Umbilical cord (tissue), 1 donor: ENCODE measurements at regions not wholly inside any gene's neighbourhood (a gene's known extent, or its start where the extent isn't known, plus 50 kb on each side); places are given as distances from the start of the nearest gene placed in this dataset.
"Not testable (repeated sequence)": the region's sequence is repeated elsewhere in the genome, so short reads cannot be mapped to it uniquely, and the experiment has no call there.

Source experiments
- DNase-seq: peaks from one replicate; pipeline ENCODE4 v3.0.0-alpha.2; 2015; ENCODE audit warnings: low spot score

DNA sequence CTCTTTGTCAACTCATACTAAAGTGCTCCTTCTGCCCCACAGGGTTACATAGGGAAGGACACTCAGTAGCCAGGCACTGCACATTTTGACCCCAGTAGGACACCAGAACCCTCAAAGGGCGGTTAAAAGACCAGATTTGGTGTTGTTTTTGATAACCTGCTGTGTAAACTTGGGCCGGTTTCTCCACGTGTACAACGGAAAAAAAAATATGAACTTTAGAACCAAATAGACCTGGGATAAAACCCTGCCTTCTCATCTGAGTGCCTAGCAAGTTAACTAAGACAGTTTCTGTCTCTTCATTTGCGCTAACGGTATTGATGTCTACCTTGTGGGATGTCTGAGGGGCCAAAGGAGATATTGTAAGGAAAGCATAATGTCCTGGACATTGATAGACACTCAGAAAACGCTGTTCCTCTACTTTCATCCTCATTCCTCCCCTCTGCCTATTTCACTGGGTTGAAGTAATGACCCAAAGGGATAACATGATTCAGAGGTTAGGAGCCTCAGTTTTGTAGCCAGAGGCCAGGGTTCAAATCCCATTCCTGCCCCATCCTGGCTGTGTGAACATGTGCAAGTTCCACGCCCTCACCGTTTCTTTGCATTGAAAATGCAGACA lies 155.9 kb upstream of the LPP start:
- no peak for DNase-seq

DNA sequence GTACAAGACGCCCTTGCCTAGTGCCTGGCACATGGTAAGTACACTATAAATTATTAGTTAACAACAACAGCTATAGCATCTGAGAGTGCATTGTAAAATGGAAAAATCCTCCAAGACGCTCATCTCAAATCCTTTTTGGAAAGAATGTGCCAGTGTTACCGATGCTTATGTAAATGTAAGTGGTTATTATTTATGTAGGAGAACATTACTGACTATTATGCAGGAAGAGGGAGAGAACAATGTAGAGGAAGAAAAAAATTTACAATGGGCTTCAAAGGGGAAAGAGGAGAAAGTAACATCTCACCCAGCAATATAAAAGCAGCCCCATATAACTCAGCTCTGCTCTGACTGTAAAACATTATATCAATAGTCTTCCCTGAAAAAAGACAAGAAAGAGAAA lies 155.3 kb upstream of the LPP start:
- no peak for DNase-seq

DNA sequence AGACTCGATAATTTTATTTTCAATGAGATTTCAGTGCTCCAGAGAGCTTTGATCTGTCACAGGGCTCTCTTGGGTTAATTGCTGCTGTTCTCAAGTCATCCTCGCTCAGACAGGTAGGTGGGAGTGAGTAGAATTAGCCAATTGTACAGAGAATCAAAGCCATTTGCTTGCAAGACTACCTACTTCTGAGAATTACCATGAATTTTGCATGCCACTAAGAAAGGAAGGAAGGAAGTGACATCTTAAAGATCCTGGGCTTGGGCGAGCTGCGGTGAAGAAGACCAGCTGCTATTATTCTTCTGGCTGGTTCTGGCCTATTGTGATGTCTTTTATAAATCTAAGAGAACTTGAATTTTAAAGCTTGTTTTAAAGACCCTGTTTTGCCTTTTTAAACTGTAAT lies 154.1 kb upstream of the LPP start:
- DNase-seq: no peak

DNA sequence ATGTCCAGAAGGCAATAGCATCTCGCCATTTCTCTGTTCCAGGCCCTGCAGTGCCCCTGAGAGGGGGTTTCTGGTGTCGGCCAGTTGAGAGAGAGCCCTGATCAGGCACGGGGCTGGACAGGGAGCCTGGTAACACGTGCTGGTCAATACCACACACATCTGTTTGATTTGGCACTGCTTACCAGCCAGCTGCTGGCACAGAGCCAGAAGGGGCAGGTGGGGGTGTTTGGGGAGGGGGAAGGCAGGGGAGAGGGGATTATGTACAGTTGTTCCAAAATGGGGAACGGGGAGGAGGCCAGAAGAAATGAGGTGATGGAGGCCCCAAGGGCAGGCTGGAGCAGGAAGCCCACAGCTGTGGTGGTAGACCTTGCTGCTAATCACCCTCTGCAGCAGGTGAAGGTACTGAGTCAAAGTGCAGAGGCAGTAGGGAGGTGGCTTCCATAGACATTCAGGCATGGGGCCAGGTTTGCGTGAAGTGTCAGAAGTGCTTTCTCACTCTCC lies 153.5 kb upstream of the LPP start:
- DNase-seq: no peak

DNA sequence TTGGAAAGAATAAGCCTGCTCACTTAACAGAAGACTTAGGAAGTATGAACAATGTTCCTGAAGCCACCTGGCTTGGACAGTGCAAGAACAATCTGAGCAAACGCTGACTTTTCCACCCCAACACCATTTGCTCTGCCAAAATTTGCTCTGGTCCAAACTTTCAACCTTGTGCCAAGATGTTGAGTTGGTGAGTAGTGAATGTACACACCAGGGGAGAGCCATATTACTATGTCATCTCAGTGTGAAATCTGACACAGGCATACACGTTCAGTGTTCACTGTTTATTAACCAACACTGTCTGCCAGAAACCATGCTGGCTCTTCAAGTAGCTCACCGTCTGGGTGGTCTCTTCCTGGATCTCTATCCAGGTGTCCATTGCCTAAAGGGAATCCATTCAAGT lies 152.9 kb upstream of the LPP start:
- DNase-seq: no peak

DNA sequence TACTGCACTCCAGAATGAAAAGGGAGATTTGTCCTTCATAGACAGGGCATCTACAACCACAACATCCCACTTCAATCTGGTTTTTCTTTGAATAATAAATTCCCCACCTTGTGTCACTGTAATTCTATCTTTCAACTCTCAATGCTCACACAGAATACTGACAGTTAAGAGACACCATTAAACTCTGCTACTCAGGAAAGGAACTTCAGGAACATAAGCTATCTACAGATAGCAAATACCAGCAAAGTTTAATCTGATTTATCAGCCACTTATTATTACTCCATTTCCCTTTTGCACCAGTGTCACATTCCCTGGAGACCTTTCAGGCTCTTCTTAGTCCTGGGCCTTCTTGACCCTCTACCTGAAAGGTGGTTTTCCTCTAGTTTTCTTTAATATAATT lies 152.0 kb upstream of the LPP start:
- DNase-seq: no peak

DNA sequence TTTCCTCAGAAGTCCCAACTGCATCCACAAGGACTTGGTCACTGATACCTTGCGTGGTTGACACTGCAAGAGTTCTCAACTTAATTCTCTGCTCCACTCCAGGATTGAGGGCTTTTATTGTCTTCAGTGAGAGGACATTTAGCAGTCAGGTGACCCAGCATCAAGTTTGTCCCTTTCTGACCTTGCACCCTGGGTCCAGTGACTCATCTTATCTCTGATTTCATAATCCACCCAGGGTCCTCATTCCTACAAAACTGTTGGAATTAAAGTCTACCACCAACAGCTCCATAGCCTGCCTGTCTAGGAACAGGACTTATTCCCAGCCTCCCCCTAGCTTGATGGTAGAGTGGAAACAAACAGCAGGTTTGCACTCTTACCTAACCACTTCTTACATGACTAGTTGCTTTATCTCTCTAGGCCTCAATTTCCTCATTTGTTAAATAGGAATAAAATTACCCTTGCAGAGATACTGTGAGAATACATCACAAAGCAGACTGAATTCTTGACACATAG lies 151.3 kb upstream of the LPP start:
- DNase-seq: no peak

DNA sequence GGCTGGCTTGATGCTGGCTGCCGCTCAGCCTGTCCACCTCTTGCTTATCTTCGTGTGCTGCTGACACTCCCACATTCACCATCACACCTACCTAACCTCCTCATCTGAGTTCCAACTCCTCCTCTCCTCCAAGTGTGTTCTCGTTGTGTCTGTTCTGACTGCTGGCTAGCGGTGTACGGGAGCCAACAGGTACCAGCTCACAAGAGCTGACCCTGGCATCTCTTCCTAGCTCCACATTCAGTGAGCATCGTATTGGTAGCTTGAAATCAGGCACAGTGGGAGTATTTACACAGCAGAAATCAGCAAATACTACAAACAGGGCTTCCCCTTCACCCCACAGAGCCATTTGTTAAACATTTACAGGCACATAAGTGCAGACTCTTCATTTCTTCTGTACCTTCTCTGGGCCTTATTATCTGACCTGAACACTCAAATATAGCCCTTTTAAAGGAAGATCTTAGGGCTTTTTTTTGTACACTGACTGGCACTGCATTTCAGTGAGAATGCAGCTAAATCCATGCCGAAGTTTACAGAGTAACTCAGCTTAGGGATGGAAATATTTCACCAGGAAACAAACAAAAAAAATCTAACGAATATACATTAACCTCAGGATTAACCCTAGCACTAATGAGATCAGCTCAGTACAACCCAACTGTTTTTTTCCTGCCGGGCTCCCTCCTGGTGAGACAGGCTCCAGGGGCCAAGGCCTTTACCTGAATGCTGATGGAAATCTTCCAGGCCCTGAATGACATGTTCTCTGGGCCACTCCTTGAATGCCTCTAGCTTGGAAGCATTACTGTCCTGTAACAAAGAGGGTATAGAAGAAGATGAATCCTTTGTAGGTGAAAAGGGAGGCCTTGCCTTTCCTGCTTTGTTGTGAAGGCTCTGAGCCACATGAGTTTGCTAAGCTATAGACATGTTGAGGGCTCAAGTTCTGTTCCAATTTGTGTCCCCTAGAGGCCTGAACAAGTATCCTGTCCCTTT lies 150.5 kb upstream of the LPP start:
- no peak for DNase-seq

DNA sequence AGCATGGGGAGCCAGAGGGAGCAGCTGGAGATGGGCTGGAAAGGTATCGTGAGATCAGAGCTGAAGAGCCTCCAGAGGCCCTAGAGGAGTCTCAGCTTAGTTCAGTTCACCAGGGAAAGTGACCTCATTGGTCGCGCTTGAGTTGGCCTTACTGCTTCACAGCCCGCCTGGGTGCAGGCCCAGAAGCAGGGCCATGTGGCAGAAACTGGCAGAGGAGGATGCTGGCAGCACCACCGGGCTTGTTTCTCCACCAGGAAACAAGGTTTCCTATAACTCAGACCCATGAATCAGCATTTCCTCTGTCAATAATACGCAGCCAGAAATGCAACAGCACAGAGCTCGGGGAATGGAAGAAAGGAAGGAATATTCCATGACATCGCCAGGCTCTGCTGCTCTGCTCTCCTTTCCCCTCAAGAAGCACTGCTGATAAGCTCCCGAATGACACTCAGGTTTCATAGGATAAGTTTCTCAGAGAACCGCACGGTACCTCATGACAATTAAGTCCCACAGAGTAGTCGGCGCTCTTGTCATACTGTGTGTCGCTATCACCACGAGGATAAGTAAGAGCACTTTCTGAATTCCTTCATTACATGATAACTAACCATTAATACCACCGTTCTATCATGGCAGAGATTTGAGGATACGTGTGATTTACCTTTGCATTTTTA lies 147.1 kb upstream of the LPP start:
- no peak for DNase-seq

DNA sequence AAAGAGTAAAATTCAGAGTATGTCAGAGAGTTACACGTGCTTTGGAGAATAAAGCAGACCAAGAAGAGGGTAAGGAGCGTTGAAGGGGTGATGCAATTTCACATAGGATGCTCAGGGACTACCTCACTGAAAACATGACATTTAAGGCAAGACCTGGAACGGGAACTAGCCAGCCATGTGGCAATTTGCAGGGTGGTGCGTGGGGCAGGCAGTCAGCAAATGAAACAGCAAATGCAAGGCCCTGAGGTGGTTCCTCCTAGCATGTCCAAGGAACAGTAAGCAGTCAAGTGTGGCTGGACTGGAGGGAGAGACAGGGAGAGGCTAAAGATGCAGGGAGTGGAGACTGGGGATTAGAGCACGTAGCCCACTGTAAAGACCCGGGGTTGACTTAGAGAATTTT lies 146.1 kb upstream of the LPP start:
- DNase-seq: no peak

DNA sequence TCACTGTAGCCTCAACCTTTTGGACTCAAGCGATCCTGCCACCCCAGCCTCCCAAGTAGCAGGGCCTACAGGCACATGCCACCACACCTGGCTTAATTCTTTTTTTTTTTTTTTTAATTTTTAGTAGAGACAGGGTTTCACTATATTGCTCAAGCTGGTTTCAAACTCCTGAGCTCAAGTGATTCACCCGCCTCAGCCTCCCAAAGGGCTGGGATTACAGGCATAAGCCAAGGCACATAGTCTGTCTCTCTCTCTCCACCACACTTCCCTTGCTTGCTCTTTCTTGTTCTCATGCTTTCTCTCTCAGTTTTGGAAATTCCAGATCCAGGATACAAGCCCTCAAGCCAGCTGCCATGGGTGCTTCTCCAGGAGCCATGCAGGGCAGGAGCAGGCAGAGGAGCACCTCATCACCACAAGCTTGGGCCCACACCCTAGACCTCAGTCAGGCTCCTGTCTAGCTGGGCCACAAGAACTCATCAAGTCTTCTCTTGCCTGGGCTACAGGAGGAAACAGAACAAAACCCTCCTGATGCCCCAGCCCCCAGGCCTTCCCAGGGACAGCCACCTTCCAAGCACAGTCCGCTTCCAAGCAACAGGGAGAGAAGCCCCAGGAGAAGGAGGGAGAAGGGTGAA lies 145.3 kb upstream of the LPP start:
- no peak for DNase-seq

DNA sequence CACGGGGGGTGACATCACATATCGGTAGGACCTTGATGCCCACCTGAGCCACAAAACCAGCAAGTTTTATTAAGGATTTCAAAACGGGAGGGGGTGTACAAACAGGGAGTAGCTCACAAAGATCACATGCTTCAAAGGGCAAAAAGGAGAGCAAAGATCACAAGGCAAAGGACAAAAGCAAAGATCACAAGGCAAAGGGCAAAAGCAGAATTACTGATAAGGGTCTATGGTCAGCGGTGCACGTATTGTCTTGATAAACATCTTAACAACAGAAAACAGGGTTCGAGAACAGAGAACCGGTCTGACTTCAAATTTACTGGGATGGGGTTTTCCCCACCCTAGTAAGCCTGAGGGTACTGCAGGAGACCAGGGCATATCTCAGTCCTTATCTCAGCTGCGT lies 143.5 kb upstream of the LPP start:
- no peak for DNase-seq

DNA sequence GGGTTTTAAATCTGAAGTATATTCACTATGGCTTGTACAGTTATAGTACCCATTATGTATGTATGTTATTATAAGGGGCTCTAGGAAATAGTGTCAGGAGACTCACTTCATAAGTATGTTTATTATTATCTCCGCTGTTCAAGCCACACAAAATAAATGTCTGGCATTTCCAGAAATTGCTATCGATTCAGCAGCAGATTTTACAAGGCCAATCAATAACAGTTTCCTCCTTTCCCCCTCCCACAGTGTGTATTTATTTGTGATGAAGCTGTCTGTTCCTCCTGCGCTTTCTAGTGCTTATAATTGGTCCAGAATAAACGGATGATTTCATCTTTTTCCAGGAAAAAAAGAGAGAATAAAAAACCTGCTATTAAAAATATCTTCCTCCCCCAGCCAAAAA lies 134.2 kb upstream of the LPP start:
- DNase-seq: no peak

DNA sequence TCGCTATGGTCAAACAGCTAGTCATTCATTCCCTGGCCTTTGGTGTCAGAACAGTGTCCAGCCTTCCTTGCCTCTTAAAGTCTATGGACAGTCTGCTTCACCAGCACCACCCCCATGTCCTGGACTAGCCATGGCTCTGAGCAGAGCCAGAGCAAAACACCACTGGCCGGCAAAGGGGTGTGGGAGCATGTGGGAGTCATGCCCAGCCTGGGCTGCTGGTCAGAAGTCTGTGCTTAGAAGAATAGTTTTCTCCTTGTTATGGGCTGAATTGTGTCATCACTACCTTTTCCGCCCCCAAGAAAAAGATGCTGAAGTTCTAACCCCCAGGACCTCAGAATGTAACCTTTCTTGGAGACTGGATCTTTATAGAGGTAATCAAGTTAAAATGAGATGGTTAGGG lies 132.9 kb upstream of the LPP start:
- no peak for DNase-seq

DNA sequence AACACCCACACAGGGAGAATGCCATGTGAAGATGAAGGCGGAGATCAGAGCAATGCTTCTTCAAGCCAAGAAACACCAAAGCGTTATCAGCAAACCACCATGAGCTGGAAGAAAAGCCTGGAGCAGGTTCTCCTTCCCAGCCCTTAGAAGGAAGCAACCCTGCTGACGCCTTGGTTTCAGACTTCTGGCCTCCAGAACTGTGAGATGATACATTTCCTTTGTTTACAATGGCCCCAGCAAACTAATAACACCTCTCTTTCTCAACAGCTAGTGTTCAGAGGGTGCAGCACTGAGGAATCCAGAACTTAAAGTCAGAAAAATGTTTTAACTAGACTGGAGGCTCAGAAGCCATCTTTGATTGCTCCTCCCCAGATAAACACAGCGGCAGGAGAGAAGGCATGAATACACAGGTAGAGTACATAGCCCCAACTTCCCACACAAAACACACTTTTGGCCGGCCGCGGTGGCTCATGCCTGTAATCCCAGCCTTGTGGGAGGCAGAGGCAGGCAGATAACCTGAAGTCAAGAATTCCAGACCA lies 132.4 kb upstream of the LPP start:
- DNase-seq: peak; percentile 11

DNA sequence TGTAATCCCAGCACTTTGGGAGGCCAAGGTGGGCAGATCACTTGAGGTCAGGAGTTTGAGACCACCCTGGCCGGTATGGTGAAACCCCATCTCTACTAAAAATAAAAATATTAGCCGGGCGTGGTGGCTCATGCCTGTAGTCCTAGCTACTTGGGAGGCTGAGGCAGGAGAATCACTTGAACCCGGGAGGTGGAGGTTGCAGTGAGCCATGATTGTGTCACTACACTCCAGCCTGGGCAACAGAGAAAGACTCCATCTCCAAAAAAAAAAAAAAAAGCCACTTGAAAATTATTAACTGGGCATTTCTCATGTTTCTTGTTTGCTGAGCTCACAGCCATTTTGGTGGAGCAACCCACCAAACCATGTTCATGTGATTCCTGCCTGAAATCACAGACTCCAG lies 131.1 kb upstream of the LPP start:
- not testable (repeated sequence) for DNase-seq

DNA sequence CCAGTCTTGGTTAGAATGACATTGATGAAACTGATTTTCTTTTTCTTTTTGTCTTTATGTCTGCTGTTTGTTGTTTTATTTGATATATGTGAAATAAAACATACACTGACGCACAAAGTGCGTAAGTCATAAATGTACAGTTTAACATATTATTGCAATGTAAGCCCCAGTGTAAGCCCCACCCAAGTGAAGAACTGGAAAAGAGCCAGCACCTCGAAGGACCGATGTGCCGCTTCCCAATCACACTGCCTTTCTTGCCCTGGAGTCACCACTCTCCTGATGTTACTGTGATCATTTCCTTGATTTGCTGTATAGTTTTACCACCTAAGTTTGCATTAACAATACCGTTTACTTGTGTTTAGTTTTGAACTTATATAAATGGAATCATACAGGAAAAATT lies 128.4 kb upstream of the LPP start:
- no peak for DNase-seq

DNA sequence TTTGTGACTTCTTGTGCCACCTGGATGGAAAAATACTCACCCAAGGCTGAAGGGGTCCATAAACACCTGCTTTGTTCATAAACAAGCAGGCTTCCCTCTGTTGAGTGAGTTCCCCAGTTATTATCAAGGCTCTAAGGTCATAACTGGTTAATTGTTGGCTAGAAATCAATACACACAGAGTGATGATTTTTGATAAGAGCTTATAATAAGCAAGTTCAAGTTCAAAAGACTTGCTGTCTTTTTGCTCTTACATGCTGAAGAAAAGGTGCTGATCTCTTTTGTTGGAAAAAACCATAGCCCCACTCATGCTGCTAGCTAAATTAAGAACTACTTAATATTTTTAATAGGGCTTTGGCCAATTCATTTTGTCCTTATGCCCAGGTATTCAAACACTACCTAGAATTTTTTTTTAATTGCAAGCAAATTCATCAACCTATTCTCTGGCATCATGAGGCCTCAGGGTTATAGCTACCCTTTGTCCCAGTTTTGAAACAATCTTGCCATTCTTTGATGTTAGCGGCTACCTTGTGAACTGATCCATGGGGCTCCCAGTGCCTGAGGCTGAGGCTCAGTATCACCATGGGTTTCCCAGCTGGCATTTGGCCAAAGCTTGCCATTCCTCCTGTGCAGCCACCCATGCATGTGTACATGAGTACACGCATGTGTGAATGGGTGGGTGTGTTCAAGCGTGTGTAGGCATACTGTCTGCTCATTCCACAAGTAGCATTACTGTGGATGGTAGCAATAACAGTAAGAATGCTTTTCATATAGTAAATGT lies 127.6 kb upstream of the LPP start:
- DNase-seq: no peak

DNA sequence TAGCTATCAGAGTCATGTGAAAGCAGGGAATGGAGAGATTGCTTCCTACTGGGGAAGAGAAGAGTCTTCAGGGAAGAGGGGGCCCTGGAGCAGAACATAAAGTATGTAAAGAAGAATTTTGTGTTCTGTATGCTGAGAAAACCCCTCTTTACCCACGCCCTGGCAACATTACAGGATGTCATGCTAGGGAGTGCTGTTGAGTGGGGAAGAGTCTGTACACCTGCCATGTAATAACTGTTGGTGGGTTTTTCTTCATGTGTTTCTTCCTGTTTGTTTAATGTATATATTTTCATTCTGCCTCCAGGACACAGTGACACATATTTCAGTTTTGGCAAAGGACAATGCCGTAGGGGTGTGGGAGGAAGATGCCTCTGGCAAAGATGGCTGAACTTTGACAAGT lies 122.8 kb upstream of the LPP start:
- no peak for DNase-seq

DNA sequence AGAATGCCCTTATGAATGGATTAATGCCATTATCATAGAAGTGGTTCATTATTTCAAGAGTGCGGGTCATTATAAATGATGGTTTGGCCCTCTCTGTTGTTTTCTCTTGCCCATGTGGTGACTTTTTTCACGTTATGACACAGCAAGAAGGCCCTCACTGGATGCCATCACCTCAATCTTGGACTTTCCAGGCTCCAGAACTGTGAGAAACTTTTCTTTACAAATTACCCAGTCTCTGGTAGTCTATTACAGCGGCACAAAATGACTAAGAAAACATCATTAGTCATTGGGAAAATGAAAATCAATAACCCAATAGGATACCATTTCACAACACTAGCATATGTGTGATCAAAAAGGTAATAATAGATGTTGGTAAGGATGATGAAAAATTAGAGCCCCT lies 119.0 kb upstream of the LPP start:
- DNase-seq: no peak
